ENCODE measurements at regions not wholly inside any gene's neighbourhood (a gene's known extent, or its start where the extent isn't known, plus 50 kb on each side); places are given as distances from the start of the nearest gene placed in this dataset.

GRCh38 chr1:212188599-212189351 is 96.4 kb upstream of the PPP2R5A start:
- DNase-seq = no peak
- in situ Hi-C loops (cut with MboI; ENCODE audit: low pct_unique_long_range_greater_than_20kb, low sequenced_read_pairs) = no loop called here

- in situ Hi-C loops (cut with MboI; ENCODE audit: low pct_unique_long_range_greater_than_20kb, low sequenced_read_pairs) = no loop called here
- DNase-seq = no peak
Measured at GRCh38 chr1:212189352-212189738, 95.9 kb upstream of the PPP2R5A start.

DNA sequence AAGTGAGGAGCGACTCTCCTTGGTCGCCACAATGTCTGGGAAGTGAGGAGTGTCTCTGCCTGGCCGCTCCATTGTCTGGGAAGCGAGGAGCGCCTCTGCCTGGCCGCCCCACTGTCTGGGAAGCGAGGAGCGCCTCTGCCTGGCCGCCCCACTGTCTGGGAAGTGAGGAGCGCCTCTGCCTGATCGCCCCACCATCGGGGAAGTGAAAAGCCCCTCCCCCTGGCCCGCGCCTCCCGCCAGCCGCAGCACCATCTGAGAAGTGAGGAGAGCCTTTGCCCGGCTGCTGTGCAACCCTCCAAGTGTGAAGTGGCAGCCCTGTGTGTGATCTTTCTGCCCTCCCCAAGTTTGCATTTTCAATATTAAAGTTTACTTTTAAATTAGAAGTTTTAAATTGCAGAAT is 95.0 kb upstream of the PPP2R5A start:
- in situ Hi-C loops (cut with MboI; ENCODE audit: low pct_unique_long_range_greater_than_20kb, low sequenced_read_pairs) = no loop called here
- DNase-seq = no peak

DNA sequence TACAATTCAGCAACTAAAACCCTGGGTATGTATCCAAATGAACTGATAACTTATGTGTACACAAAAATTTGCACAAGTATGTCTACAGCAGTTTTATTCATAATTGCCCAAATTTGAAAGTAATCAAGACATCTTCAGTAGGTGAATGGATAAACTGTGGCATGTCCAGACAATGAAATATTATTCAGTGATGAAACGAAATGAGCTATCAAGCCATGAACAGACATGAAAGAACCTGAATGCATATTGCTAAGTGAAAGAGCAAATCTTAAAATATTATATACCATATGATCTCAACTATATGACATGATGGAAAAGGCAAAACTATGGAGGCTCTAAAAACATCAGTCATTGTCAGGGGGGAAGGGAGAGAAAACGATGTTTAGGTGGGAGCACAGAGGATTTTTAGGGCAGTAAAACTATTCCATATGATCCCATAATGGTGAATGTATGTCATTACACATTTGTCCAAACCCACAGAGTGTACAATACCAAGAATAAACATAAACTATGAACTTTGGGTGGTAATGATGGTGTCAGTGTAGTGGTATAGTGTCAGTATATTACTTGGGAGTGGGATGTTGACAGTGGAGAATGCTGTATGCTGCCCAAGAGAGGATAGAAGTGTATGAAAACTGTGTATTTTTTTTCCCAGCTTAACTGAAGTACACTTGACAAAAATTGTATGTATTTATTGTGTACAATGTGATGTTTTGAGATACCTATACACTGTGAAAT is 92.8 kb upstream of the PPP2R5A start:
- no peak for DNase-seq
- in situ Hi-C loops (cut with MboI; ENCODE audit: low pct_unique_long_range_greater_than_20kb, low sequenced_read_pairs) = no loop called here

DNA sequence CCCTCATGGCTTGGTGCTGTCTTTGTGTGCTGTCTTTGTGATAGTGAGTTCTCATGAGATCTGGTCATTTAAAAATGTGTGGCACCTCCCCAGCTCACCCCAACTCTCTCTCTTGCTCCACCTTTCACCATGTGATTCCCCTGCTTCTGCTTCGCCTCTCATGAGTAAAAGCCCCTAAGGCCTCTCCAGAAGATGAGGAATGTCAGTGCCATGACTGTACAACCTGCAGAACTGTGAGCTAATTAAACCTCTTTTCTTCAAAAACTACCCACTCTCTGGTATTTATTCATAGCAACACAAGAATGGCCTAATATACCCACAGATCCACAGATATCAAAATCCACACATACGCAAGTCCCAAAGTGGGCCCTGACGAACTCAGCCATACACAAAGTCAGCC is 88.9 kb upstream of the PPP2R5A start:
- in situ Hi-C loops (cut with MboI; ENCODE audit: low pct_unique_long_range_greater_than_20kb, low sequenced_read_pairs) = no loop called here
- DNase-seq = no peak

GRCh38 chr1:212201461-212201860 is 83.7 kb upstream of the PPP2R5A start:
- in situ Hi-C loops (cut with MboI; ENCODE audit: low pct_unique_long_range_greater_than_20kb, low sequenced_read_pairs) = no loop called here
- no peak for DNase-seq

DNA sequence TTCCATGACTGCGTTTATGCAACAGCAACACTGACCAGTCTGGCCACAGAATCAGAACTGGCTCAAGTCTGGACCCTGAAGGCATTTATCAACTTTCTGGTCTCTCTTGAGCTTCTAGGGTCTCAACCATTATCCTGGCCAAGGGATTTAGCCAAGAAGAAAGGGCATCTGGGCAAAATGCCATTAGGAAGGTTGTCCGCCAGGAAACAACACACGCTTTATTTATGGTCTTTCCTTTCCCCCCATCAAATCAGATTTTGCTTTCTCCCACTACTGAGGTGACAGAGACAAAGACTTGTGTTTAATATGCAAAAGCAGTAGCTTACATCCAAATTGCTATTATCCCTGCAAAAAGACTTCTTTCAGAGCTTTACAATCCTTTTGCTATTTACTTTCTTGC is 81.6 kb upstream of the PPP2R5A start:
- in situ Hi-C loops (cut with MboI; ENCODE audit: low pct_unique_long_range_greater_than_20kb, low sequenced_read_pairs) = no loop called here
- DNase-seq = no peak

GRCh38 chr1:212205006-212205405 is 80.2 kb upstream of the PPP2R5A start:
- DNase-seq = no peak
- in situ Hi-C loops (cut with MboI; ENCODE audit: low pct_unique_long_range_greater_than_20kb, low sequenced_read_pairs) = no loop called here

- in situ Hi-C loops (cut with MboI; ENCODE audit: low pct_unique_long_range_greater_than_20kb, low sequenced_read_pairs) = no loop called here
- DNase-seq = no peak
Measured at GRCh38 chr1:212205843-212206242, 79.4 kb upstream of the PPP2R5A start.

DNA sequence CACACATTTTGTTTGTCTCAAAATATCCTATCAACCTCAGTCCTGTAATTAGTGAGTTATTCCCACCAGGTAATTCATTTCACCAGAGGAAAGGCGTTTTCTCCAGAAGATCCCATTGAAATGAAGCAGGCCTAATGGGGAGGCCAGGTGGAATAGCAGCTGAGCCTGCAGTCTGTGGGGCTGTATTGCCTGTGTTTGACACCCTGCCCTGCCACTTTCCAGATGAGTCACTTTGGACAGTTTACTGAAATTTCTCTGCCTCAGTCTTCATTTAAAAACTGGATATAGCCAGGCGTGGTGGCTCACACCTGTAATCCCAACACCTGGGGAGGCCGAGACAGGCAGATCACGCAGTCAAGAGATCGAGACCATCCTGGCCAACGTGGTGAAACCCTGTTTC is 78.1 kb upstream of the PPP2R5A start:
- in situ Hi-C loops (cut with MboI; ENCODE audit: low pct_unique_long_range_greater_than_20kb, low sequenced_read_pairs) = no loop called here
- DNase-seq = no peak

DNA sequence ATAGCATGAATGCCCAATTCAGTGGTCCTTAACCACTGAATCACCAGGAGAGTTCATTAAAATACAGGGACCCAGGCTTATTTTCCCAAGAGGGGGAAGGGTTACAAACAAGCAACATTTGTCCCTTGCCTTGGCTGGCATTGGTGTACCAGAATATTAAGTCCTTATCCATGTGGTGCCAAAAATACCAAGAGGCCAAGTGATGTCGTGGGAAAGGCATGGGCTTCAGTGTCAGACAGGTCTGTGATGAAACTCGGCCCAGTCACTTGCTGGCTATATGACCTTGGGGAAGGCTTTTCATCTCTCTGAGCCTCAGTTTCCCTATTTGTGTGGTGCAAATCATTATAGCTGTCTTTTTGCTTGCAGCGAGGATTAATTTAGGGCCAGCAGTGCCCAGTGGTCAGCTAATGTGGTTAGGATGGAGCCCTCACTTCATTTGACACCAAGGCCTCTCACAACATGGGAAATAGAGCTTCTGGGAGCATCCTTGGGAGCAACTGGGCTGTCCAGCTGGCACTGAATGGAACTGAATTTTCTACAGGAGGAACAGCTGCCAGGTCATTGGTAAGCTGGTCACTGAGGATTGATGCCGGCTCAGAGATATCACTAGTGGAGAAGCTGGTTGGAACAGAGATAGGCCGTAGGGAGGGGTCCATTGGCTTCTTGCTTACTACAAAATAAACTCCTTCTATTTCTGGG is 77.2 kb upstream of the PPP2R5A start:
- DNase-seq = no peak
- in situ Hi-C loops (cut with MboI; ENCODE audit: low pct_unique_long_range_greater_than_20kb, low sequenced_read_pairs) = no loop called here

- no peak for DNase-seq
- in situ Hi-C loops (cut with MboI; ENCODE audit: low pct_unique_long_range_greater_than_20kb, low sequenced_read_pairs) = no loop called here
Measured at GRCh38 chr1:212208978-212209644, 76.1 kb upstream of the PPP2R5A start.

DNA sequence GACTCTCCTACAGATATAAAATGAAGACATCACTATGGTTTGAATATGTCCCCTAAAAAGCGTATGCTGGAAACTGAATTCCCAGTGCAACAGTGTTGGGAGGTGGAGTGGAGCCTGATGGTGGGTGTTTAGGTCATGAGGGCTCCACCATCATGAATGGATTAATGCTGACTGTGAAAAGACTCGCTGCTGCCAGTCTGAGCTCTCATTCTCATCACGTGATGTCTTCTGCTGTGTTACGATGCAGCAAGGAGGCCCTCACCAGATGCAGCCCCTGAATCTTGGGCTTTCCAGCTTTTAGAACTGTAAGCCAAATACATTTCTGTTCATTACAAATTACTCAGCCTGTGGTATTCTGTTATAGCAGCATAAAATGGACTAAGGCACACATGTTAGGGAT is 73.8 kb upstream of the PPP2R5A start:
- DNase-seq = no peak
- in situ Hi-C loops (cut with MboI; ENCODE audit: low pct_unique_long_range_greater_than_20kb, low sequenced_read_pairs) = no loop called here

GRCh38 chr1:212212343-212212742 is 72.9 kb upstream of the PPP2R5A start:
- in situ Hi-C loops (cut with MboI; ENCODE audit: low pct_unique_long_range_greater_than_20kb, low sequenced_read_pairs) = no loop called here
- no peak for DNase-seq

GRCh38 chr1:212212906-212213305 is 72.3 kb upstream of the PPP2R5A start:
- in situ Hi-C loops (cut with MboI; ENCODE audit: low pct_unique_long_range_greater_than_20kb, low sequenced_read_pairs) = no loop called here

DNA sequence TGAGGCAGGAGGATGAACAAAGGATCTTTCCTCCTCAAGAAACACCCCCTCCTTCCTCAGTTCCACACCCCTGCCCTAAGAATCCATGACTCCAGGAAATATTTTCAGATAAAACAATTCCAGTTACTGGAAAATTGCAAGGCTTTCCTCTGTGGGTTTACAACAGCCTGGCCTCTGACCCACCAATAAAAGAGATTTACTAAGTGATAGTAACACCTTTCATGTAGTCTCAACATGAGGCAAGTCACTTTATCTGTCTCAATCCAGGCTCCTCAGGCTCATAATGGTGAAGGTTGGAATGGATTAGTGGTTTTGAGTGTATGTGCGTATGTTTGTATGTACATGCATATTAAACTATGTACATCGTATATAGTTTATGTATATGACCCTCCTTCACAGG is 71.4 kb upstream of the PPP2R5A start:
- in situ Hi-C loops (cut with MboI; ENCODE audit: low pct_unique_long_range_greater_than_20kb, low sequenced_read_pairs) = no loop called here
- DNase-seq = no peak

More at GRCh38 chr1:212212906-212213305, 72.3 kb upstream of the PPP2R5A start:
- DNase-seq = no peak

DNA sequence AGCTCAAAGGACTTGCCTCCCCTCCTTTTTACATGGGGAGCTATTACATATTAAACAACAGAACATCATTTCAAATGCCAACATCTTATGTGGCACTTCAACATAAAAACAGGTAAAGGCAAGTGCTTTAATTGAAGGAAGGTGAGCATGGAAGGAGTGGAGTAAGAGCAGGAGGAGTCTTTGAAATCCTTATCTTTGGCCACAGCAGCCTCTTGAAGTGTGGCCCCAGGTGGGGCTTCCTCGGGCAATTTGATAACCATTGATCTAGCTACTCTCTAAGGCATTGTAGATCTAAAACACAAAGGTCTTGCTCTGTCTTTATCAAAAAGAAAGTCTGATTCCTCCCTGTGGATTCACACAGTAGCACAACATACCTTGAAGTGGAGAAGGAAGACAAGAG is 70.9 kb upstream of the PPP2R5A start:
- in situ Hi-C loops (cut with MboI; ENCODE audit: low pct_unique_long_range_greater_than_20kb, low sequenced_read_pairs) = no loop called here
- no peak for DNase-seq

GRCh38 chr1:212215910-212216309 is 69.3 kb upstream of the PPP2R5A start:
- in situ Hi-C loops (cut with MboI; ENCODE audit: low pct_unique_long_range_greater_than_20kb, low sequenced_read_pairs) = no loop called here
- no peak for DNase-seq

DNA sequence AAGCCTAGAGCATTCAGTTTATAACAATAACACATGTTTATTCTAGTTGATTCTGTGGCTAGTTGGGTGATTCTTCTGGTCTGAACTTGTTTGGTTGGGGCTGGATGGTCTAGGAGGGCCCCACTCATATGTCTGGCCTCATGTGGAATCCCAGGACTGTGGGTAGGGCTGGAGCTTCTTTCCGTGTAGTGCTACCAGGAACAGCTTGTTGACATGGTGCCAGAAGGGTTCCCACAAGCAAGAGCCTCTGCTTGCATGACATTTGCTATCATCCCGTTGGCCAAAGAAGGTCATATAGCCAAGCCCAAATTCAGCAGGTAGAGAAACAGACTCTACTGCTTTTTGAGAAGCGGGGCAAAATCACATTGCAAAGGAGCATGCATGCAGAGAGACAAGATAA is 67.6 kb upstream of the PPP2R5A start:
- in situ Hi-C loops (cut with MboI; ENCODE audit: low pct_unique_long_range_greater_than_20kb, low sequenced_read_pairs) = no loop called here

GRCh38 chr1:212218065-212218464 is 67.1 kb upstream of the PPP2R5A start:
- DNase-seq = no peak
- in situ Hi-C loops (cut with MboI; ENCODE audit: low pct_unique_long_range_greater_than_20kb, low sequenced_read_pairs) = no loop called here

More for the DNA sequence above, 67.6 kb upstream of the PPP2R5A start:
- no peak for DNase-seq
